GM18867 (cell line): ENCODE measurements at regions not wholly inside any gene's neighbourhood (a gene's known extent, or its start where the extent isn't known, plus 50 kb on each side); places are given as distances from the start of the nearest gene placed in this dataset.
"Not testable (repeated sequence)": the region's sequence is repeated elsewhere in the genome, so short reads cannot be mapped to it uniquely, and the experiment has no call there.

Experiments
- ATAC-seq: cut with Tn5 transposase; IDR thresholded peaks from one replicate; pipeline ENCODE4 v1.9.1; 2021; ENCODE audit warnings: mild to moderate bottlenecking, moderate library complexity; ENCODE audit not compliant: unreplicated experiment

DNA sequence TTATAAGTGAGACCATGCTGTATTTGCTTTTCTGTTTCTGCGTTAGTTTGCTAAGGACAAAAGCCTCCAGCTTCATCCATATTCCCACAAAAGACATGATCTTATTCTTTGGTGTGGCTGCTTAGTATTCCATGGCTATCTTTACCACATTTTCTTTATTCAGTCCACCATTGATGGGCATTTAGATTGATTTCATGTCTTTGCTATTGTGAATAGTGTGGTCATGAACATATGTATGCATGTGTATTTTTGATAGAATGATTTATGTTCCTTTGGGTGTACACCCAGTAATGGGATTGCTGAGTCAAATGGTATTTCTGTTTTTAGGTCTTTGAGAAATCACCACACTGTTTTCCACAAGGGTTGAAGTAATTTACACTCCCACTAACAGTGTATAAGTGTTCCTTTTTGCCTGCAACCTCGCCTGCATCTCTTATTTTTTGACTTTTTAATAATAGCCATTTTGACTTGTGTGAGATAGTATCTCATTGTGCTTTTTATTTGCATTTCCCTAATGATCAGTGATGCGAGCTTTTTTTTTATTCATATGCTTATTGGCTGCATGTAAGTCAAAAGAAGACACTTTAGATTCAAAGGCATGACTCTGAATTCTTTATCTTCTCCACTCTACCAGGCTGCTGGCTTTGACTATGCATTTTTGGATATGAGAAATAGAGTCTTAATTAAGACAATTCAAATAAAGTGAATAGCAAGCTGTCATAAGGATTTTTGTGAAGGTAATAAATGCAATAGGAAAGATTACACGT, 183.3 kb upstream of the SYNPR start:
- no peak for ATAC-seq

DNA sequence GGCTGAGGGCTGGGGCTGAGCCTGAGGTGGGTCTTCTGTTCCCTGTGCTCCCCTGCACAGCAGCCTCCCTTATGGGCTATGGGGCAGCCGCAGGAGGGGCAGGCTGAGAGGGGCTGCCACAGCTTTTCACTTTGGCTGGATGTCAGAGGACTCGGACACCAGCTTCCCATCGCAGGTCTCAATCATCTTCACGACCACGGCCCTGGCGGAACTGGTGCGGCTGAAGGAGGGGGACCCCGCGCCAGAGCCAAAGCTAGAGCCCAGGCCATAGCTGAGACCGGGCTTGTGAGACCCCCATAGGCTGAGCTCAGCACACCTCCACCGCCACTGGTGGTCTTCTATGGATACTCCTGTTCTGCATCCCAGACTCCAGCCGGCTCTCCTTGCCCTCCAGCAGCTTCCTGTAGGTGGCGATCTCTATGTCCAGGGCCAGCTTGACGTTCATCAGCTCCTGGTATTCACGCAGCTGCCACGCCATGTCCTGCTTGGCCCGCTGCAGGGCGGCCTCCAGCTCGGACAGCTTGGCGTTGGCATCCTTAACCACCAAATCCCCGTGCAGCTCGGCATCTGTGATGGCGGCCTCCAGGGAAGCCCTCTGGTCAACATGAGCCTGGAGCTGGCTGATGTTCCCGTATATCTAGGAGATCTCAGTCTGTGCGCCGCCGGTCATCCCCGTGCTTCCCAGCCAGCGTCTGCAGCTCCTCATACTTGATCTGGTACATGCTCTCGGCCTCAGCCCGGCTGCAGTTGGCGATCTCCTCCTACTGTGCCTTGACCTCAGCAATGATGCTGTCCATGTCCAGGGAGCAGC, 181.7 kb upstream of the SYNPR start:
- ATAC-seq, result no peak

DNA sequence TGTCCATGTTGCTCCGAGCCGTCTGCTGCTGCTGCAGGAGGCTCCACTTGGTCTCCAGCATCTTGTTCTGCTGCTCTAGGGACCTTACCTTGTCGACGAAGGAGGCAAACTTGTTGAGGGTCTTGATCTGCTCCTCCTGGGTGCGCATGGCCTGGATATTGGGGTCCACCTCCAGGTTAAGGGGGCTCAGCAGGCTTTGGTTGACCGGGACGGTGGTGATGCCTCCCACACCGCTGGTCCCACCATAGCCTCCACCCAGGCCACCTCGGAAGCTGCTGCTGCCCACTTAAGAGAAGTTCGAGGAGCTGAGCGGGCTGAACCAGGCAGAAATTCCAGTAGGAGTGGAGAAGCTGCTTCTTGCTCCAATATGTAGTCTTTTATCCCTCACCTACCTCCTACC, 180.7 kb upstream of the SYNPR start:
- no peak for ATAC-seq

DNA sequence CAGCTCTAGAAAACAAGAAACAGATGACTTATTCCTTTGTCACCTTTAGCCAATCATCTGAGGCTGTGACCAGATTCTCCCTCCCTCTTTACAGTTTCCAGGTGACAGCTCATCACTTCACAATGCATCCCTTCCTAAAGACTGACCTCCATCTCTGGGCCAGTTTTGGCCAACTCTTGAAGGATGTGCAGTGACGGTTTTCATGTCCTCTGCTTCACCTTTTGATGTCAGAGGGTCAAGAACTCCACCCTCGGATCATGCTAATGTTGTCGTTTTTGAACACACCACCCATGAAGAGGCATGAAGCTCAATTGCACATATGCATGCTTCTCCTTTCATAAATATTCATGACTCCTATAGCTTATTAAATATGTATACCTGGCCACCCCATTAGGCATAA, 161.2 kb upstream of the SYNPR start:
- ATAC-seq, result no peak

DNA sequence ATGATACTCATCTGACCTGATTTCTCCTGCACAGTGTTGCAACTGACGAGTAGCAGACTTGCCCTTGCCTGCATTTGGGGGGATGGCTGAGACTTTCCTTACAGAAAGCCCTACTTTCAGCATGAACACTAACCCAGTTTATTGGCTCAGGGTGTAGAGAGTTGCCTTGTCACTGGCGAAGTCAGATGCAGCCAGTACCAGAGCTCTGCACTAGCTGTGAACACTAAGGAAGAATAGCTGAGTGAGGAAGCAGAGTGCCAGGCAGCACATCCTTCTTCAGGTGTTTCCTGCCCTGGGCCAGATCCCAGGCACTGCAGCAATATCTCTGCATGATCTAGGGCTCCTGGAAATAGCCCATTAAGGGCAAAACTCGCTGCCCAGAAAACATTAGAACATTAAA, 154.0 kb upstream of the SYNPR start:
- ATAC-seq, result no peak

DNA sequence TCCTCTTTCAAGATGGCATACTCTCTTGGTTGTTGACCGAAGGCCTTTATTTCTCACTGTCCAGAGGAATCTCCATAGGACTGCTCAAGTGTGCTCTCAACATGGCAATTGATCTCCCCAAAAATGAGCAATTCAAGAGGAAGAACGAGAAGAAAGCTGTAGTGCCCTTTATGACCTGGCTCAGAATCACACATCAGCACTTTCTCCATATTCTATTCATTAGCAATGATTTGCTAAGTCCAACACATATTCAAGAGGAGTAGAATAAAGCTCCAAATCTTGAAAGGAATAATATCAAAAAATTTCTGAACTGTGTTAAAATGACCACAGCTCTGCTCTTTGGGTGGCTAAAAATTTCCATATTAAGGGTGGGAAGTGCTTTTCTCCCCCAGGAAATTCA, 151.6 kb upstream of the SYNPR start:
- no peak for ATAC-seq

DNA sequence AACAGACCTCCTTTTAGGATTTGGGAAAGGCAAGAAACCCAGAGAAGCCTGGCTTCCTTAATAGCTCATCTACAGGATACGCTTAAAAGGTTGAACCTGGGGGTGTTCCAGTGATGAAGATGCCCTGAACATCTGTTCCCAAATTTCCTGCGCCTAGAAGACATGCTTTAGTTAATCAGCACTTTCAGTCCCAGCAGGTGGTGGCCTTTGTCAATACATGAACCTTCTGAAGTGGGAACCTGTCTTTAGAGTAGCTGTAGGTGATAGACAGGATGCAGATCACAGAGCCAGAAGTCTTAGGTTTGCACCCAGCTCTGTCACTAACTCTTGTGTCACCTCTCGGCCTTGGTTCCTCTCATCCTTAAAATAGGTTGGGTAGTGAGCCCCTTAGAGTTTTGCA, 149.7 kb upstream of the SYNPR start:
- ATAC-seq, result no peak

DNA sequence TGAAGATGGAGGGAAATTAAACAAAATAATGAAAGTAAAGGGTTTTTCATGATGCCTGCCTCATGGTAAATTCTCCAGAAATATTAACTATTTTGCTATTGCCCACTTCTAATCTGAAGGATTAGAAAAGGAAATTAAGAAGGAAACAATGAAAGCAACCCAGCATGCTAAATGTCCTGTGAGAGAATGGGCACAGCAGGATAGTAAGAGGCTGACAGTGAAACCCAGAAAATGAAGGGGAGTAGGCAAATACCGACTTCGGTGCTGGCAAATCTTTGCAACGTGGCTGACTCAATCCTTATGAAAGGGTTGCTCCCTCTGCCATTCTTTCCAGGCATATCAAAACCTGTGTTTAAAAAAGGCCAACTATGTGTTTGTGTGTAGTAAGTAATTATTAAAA, 147.5 kb upstream of the SYNPR start:
- ATAC-seq, result no peak

DNA sequence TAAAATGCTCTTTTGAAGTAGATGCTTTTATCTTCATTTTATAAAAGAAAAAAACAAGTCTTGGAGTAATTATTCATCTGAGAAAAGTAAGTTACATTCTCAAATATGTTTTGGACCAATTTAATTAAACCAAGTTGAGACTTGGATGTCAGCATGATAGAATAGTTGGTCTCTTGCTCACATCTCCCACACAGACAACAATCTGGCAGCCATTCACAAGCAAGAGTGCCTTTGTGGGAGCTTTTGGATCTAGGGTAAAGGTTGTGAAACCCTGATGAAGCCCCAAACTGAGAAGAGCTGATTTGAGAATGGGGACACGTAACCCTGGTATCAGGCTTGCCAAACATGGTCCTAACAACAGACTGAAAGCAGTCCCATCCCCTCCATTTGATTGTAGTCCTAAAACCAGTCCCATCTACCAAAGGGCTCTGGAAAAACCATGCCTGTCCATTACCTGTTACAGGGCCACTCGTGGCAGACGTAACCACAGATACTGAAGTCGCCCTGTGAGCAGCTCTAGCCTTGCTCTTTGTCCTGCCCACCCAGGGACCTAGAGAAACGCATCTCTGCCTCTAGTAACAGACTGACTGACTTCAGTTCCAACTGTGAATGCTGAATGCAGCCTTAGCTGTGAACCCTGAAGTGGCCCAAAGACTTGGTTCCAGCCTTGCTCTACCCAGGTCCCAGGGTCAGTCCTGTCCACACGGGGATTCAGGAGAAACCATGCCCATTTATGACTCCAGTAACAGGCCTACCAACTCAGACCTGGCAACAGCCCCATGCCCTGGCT, 145.5 kb upstream of the SYNPR start:
- no peak for ATAC-seq

DNA sequence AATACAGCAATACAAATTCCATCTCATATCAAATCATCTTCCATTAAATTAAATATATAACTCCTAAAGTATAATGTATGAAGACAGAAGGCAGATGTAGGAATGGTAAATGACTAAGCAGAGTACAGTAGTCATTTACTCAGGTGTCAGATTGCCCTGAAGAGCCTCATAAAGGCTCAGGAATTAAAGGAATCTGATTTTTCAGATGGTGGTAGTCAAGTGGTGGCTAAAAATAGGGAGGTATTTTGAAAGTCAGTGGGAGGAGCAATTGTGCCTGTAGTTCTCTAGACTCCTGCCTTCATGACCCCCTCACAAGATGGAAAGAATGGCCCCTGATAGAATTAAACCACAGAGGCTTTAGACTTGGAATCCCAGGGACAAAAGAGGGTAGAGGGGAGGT, 142.7 kb upstream of the SYNPR start:
- ATAC-seq, result no peak

DNA sequence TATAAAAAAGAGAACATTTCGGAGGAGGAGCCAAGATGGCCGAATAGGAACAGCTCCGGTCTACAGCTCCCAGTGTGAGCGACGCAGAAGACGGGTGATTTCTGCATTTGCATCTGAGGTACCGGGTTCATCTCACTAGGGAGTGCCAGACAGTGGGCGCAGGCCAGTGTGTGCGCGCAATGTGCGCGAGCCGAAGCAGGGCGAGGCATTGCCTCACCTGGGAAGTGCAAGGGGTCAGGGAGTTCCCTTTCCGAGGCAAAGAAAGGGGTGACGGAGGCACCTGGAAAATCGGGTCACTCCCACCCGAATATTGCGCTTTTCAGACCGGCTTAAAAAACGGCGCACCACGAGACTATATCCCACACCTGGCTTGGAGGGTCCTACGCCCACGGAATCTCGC, 141.9 kb upstream of the SYNPR start:
- not testable (repeated sequence) for ATAC-seq

DNA sequence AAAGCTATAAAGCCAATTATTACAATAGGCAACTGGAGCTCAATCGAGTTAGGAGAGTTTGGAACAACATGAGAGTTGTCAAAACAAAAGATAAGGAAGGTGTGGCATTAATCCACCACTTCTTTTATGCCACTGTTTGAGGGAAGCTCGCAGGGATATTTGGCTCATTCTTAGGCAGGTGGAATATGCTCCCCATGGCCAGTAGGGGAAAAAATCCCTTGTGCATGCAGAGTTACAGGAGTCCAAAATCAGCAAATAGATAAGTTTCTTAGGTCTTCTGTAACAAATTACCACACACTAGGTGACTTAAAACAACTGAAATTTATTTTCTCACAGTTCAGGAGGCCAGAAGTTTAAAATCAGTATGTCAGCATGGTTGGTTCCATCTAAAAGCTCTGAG, 135.4 kb upstream of the SYNPR start:
- ATAC-seq, result no peak

DNA sequence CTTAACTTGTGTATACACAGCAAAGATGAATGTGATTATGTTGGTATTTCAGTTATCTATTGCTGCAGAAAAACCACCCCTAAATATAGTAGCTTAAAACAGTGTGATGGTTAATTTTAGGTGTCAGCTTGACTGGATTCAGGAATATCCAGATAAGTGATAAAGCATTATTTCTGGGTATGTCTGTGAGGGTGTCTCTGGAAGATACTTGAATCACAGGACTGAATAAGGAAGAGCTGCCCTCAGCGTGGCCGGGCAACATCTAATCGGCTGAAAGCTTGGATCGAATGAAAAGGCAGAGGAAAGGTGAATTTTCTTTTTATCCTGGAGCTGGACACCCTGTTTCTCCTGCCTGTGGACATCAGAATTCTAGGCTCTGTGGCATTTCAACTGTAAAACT, 132.0 kb upstream of the SYNPR start:
- ATAC-seq, result no peak

DNA sequence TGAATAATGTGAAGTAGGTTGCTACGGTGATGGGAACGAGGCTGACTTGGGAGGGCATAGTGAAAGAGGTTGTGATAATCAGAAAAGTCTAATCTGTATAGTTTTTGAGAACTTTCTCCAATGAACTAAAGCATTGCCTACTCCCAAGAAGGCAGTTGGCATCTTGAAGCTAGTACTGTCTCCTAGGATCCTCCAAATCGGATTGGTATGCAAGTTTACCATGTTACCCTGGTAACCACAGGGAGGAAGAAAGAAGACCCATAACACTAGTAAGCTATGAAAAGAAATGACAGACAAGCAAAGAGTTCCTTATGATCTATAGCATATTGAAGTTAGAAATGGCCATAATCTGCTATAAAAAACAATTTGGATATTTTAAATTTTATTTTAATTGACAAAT, 127.2 kb upstream of the SYNPR start:
- ATAC-seq, result no peak

DNA sequence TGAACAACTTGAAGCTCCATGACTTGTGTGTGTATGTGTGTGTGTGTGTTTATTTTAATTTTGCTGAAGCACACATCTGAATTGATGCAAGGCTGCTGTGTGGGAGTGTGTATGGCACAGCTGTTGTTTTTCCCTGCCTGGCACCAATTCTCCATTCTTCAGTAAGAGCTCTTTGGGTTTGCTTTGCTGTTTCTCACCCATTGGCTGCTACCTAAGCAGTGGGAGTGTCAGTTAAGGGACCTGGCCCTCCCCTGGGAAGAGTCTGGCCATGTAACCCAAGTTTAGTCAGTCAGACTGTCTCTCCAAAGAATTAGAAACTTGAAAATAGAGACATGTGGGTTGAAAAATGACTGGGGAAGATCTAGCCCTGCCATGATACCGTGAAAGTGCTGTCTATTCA, 126.2 kb upstream of the SYNPR start:
- no peak for ATAC-seq

DNA sequence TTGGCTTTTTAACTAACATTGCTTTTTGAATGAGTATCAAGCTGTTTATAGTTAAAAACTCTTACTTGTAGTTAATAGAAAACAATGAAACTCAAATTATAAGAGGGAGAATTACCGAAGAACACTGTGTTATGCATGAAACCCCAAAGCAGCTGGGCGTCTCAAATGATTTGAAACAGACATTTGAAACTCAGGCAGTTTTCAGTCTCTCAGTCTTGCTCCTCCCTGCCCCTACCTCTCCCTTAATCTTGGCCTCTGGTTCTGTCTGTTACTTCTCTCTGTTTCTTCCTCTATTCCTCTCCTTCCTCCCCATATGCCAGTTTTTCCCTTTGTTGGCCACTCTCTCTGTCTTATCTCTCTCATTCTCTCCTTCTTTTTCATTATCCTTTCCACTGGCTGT, 118.3 kb upstream of the SYNPR start:
- no peak for ATAC-seq

DNA sequence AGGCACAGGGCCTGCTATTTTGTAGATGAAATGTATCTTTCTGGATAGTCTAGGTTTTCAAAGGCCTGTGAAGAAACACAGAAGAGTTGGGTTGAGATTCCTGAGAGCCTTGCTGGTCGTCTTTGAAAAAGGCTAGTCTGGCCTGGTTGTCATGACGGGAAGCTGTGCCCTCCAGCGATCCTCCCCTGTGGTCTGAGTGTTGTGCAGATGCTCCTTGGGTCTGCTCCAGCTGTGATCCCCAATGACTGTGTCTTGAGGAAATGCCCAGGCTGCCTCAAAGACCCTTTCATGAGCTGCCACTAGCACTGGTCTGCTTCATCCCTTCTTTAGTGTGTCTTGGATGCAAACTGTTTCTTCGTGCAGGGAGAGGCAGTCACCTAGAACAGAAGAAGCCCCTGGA, 111.0 kb upstream of the SYNPR start:
- no peak for ATAC-seq

DNA sequence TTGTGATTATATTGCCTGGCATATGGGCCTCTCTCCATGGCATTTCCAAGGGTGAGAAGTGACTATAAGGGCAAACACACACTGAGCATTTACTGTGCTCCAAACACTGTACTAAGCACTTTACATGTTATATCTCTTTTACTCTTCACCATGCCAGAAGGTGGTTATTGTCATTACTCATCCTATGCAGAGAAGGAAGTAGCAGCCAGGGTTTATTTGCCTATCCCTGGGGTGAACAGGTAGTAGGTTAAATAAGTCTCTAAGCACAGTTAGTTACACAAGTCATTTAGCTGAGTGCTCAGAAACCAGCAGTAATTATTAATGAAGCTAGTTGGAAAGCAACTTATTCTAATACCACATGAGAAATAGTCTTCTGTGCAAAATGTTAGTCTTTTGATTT, 109.9 kb upstream of the SYNPR start:
- no peak for ATAC-seq

DNA sequence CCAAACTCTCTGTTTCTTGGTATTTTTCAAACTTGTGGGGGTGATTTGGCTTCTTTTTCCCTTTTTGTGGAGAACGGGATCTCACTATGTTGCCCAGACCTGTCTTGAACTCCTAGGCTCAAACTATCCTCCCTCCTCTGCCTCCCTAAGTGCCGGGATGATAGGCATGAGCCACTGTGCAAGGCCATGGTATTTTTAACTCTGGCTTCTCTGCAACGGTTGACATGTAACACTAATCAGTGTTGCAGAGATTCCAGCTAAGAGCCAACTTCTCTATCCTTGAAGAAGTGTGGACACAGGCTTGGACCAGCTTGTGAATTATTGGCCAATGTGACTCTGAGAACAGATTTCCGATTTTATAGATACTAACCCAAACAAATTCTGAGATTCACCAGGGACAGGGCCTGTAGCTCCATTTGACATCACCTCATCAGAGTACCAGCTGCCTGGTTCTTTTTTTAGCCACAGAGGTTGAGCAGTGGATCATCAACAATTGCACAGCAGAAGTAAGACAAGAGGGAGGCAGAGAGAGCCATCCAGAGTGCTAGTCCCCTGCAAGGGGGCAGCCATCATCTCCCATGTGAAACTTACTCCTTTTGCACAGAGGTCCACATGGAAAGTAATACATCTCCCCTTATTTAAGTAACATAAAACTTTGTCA, 98.1 kb upstream of the SYNPR start:
- ATAC-seq, result no peak

DNA sequence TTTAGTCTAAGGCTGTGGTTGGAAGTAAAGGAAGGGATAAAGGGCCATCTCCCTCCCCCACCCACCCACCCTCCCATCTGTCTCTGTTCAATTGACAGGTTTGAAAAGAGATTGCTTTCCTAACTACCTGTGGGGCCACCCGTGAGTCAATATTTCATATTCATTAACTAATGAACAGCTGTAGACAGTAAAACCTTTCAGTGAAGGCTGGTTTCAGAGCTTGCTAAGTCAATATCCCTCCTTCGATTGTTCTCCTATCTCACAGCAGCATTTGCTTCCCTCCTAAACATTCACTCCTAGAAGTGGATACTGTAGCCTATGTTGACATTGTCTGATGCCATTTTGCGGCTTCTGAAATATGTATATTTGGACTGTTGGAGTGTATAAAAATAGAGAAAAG, 85.9 kb upstream of the SYNPR start:
- no peak for ATAC-seq

DNA sequence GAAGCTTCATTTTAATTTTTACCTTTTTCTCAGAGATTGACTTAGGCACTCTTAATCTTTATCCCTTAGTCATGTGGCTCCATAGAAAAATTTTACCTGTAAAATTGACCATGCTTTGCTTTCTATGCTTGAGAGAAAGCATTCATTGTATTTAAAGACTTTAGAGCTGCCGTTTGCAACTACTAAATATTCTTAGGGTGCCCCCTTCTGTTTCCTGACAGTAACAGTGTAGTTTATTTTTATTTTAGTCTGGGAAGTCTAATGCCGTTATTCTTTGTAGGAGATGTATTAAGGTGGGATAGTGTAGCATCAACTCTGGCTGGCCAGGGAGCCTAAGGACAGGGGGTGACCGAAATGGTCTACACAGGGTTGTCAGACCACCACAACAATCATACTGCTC, 84.5 kb upstream of the SYNPR start:
- ATAC-seq, result no peak
